Fibroblast of skin of scalp (primary cell): ENCODE measurements at regions not wholly inside any gene's neighbourhood (a gene's known extent, or its start where the extent isn't known, plus 50 kb on each side); places are given as distances from the start of the nearest gene placed in this dataset.
"Not testable (repeated sequence)": the region's sequence is repeated elsewhere in the genome, so short reads cannot be mapped to it uniquely, and the experiment has no call there.

Source experiments
- DNase-seq: peaks from one replicate; pipeline ENCODE4 v3.0.0-alpha.2; 2013

- no peak for DNase-seq
Measured at GRCh38 chr4:34271479-34272355, 1972.6 kb downstream of the ARAP2 start.

- no peak for DNase-seq
Measured at GRCh38 chr4:34279011-34279410, 1965.3 kb downstream of the ARAP2 start.

GRCh38 chr4:34280131-34280530 lies 1964.2 kb downstream of the ARAP2 start:
- no peak for DNase-seq

- DNase-seq: no peak
Measured at GRCh38 chr4:34281826-34282225, 1962.5 kb downstream of the ARAP2 start.

GRCh38 chr4:34289489-34289888 lies 1954.8 kb downstream of the ARAP2 start:
- DNase-seq: no peak

GRCh38 chr4:34289962-34290361 lies 1954.4 kb downstream of the ARAP2 start:
- DNase-seq: no peak

- no peak for DNase-seq
Measured at GRCh38 chr4:34293459-34293858, 1950.9 kb downstream of the ARAP2 start.

GRCh38 chr4:34309383-34309906 lies 1934.9 kb downstream of the ARAP2 start:
- DNase-seq: peak; percentile 26

- no peak for DNase-seq
Measured at GRCh38 chr4:34318773-34319172, 1925.5 kb downstream of the ARAP2 start.

- peak; percentile 12 for DNase-seq
Measured at GRCh38 chr4:34323549-34324320, 1920.6 kb downstream of the ARAP2 start.

- DNase-seq: no peak
Measured at GRCh38 chr4:34328939-34329338, 1915.4 kb downstream of the ARAP2 start.

- DNase-seq: not testable (repeated sequence)
Measured at GRCh38 chr4:34335156-34335555, 1909.2 kb downstream of the ARAP2 start.

- DNase-seq: not testable (repeated sequence)
Measured at GRCh38 chr4:34335556-34335955, 1908.8 kb downstream of the ARAP2 start.

- no peak for DNase-seq
Measured at GRCh38 chr4:34362654-34363053, 1881.7 kb downstream of the ARAP2 start.

GRCh38 chr4:34363842-34364241 lies 1880.5 kb downstream of the ARAP2 start:
- DNase-seq: no peak

- DNase-seq: no peak
Measured at GRCh38 chr4:34365946-34366345, 1878.4 kb downstream of the ARAP2 start.

GRCh38 chr4:34371676-34372075 lies 1872.6 kb downstream of the ARAP2 start:
- no peak for DNase-seq

- no peak for DNase-seq
Measured at GRCh38 chr4:34372815-34373214, 1871.5 kb downstream of the ARAP2 start.

- no peak for DNase-seq
Measured at GRCh38 chr4:34373456-34373855, 1870.9 kb downstream of the ARAP2 start.

- no peak for DNase-seq
Measured at GRCh38 chr4:34412233-34412632, 1832.1 kb downstream of the ARAP2 start.

GRCh38 chr4:34412911-34413310 lies 1831.4 kb downstream of the ARAP2 start:
- DNase-seq: peak; percentile 59

- DNase-seq: no peak
Measured at GRCh38 chr4:34417160-34417559, 1827.2 kb downstream of the ARAP2 start.

- DNase-seq: no peak
Measured at GRCh38 chr4:34419871-34420270, 1824.4 kb downstream of the ARAP2 start.
